K562 (cell line): ENCODE measurements at regions not wholly inside any gene's neighbourhood (a gene's known extent, or its start where the extent isn't known, plus 50 kb on each side); places are given as distances from the start of the nearest gene placed in this dataset.
A peak's percentile ranks its signal among the peaks of the same experiment; 100 is the strongest.

Experiments used
- ATAC-seq: fragments of 200-7000 bp; cut with Tn5 transposase; 3 replicates; pipeline ENCODE4 v1.9.1; 2020; ENCODE audit warnings: moderate library complexity
- BruUV-seq: library from RNA; stranded (reverse); fragments of 400-500 nt; replicated peaks from 2 replicates; lab custom pipeline; 2021; lab: Mats Ljungman, UMichigan
- CTCF ChIA-PET: fragments of 300-600 bp; formaldehyde crosslinking; extraction: SDS; loops from one replicate; lab custom pipeline; 2021; ENCODE audit warnings: low intra/inter-chr PET ratio; lab: Yijun Ruan, JAX
- POLR2A ChIA-PET: fragments of 300-600, 350-650 bp; sonication (Branson Sonifier 250); formaldehyde crosslinking; extraction: SDS; loops from one replicate; lab custom pipeline; 2021; ENCODE audit warnings: antibody characterized with exemption, inconsistent platforms; lab: Yijun Ruan, JAX
- DNase-seq, 4 experiments: peaks; one replicate each; pipeline versions ENCODE4 v3.0.0 to v3.0.0-alpha.2; 2011 to 2018; ENCODE audit warnings: low spot score in 3 of 4, mixed read lengths in 3 of 4; ENCODE audit errors: extremely low read depth in 1 of 4
- FAIRE-seq: peaks from 2 replicates; lab custom pipeline; 2011; peaks lifted over from hg19 to GRCh38; lab: Jason Lieb, UNC
- H2AFZ ChIP-seq: 2 replicates; pipeline ENCODE4 v1.6.0; 2011; ENCODE audit warnings: low read depth, low read length, control low read depth, inconsistent platforms
- H3K27ac ChIP-seq: fragments of 200-600 bp; 3 replicates; pipeline ENCODE4 v1.8.0; 2011; ENCODE audit warnings: low read depth, mild to moderate bottlenecking, control low read depth, inconsistent platforms, low read length, moderate library complexity, mixed read lengths; ENCODE audit errors: extremely low read depth
- H3K27me3 ChIP-seq, 2 experiments: fragments of 300-600 bp in 1 of 2; 2 replicates in 1 of 2; 3 replicates in 1 of 2; pipeline versions ENCODE4 v1.6.0 to v1.8.0; 2011; ENCODE audit warnings: inconsistent platforms in 2 of 2, low read length in 2 of 2, mild to moderate bottlenecking in 1 of 2, mixed read lengths in 1 of 2, moderate library complexity in 1 of 2; ENCODE audit not compliant: control insufficient read depth in 2 of 2, insufficient read depth in 2 of 2
- H3K36me3 ChIP-seq: fragments of 300-600 bp; 3 replicates; pipeline ENCODE4 v1.8.0; 2011; ENCODE audit warnings: mild to moderate bottlenecking, low read length, inconsistent platforms; ENCODE audit not compliant: control insufficient read depth, insufficient read depth
- H3K4me1 ChIP-seq, 2 experiments: fragments of 200-600 bp in 1 of 2; replicated peaks in 1 of 2; 2 replicates in 1 of 2; 3 replicates in 1 of 2; pipeline versions ENCODE4 v1.5.1 to v1.8.0; 2011; ENCODE audit warnings: inconsistent platforms in 2 of 2, low read length in 2 of 2, mild to moderate bottlenecking in 1 of 2, mixed read lengths in 1 of 2, moderate library complexity in 1 of 2; ENCODE audit not compliant: control insufficient read depth in 2 of 2, insufficient read depth in 2 of 2
- H3K4me2 ChIP-seq: 2 replicates; pipeline ENCODE4 v1.6.1; 2011; ENCODE audit warnings: low read length, control low read depth, inconsistent platforms, mixed read lengths; ENCODE audit not compliant: insufficient read depth
- H3K4me3 ChIP-seq: fragments of 200-600 bp; sonication (generic), shearing (Covaris generic); 2 replicates; pipeline ENCODE4 v1.5.1; 2016; ENCODE audit warnings: control low read depth, inconsistent platforms
- H3K79me2 ChIP-seq: fragments of 200-600 bp; 3 replicates; pipeline ENCODE4 v1.8.0; 2011; ENCODE audit warnings: low read length, inconsistent platforms; ENCODE audit not compliant: control insufficient read depth, insufficient read depth
- H3K9ac ChIP-seq, 2 experiments: 2 replicates each; pipeline versions ENCODE4 v1.6.0 to v1.6.1; 2011; ENCODE audit warnings: low read depth in 2 of 2, low read length in 2 of 2, control low read depth in 1 of 2, inconsistent platforms in 1 of 2, mild to moderate bottlenecking in 1 of 2, mixed read lengths in 1 of 2; ENCODE audit not compliant: insufficient read depth in 1 of 2
- H3K9me1 ChIP-seq: one replicate; pipeline ENCODE4 v1.6.0; 2011; ENCODE audit warnings: inconsistent platforms, mild to moderate bottlenecking, low read length, moderate library complexity; ENCODE audit not compliant: control insufficient read depth, insufficient read depth
- H3K9me3 ChIP-seq: replicated peaks from 2 replicates; pipeline ENCODE4 v1.5.1; 2011; ENCODE audit warnings: low read depth, low read length, inconsistent platforms; ENCODE audit not compliant: control insufficient read depth, insufficient read depth
- H4K20me1 ChIP-seq: replicated peaks from 2 replicates; pipeline ENCODE4 v1.6.1; 2011; ENCODE audit warnings: low read length, inconsistent platforms, mixed read lengths; ENCODE audit not compliant: control insufficient read depth, insufficient read depth
- GABPA ChIP-seq: fragments of 200-800 bp; sonication (Bioruptor generic); conservative IDR thresholded peaks from 2 replicates; pipeline ENCODE4 v1.6.1; 2016; ENCODE audit warnings: low read depth, missing genetic modification characterization, missing compliant biosample characterization
- PCBP1 ChIP-seq: fragments of 200-400 bp; formaldehyde crosslinking; IDR thresholded peaks from 2 replicates; pipeline ENCODE4 v1.6.1; 2018; ENCODE audit warnings: mild to moderate bottlenecking, low read depth, low read length; ENCODE audit not compliant: poor library complexity, severe bottlenecking
- ZNF518B ChIP-seq: fragments of 250-450 bp; sonication (Bioruptor Pico); IDR thresholded peaks from 2 replicates; pipeline ENCODE4 v1.5.0; 2021; ENCODE audit warnings: mild to moderate bottlenecking, moderate library complexity
- WGBS: fragments of 100-300 bp; shearing (Covaris generic); methylation state at CpG from one replicate; pipeline ENCODE4 v1.1.6; 2016; ENCODE audit warnings: low coverage, mixed read lengths; ENCODE audit not compliant: insufficient coverage; ENCODE audit errors: missing lambda C conversion rate; 5-methylcytosine and 5-hydroxymethylcytosine counted together
- in situ Hi-C: fragments of 300-500 bp; cut with MboI; formaldehyde crosslinking; loops from 4 replicates; pipeline ENCODE4 v1.15.0; 2018; ENCODE audit warnings: inconsistent platforms, mixed read lengths
- intact Hi-C: fragments of 100-400 bp; cut with micrococcal nuclease; formaldehyde crosslinking; loops from 2 replicates; pipeline ENCODE4 v1.14.2; 2022

- in situ Hi-C loops, result no loop called here
Measured at GRCh38 chr3:31251083-31251482, 281.6 kb upstream of the STT3B start.

More at GRCh38 chr3:31251083-31251482, 281.6 kb upstream of the STT3B start:
- TF ChIP-seq PCBP1, result no peak
- no peak for TF ChIP-seq ZNF518B (CRISPR knock-in tag)
- TF ChIP-seq GABPA (tag), result 0 out of 2 replicates have a peak, but pooled peaks have one; percentile 23
- TF ChIP-seq, all 486 proteins: peak for 1
- Histone ChIP-seq H3K36me3 (no peaks in the 10 kb centered on the region), H3K79me2 (no peaks in the 10 kb centered on the region), H3K9me3 (no peaks in the 10 kb centered on the region), H3K27ac (no peak overlapping the region), H3K4me2 (no peak overlapping the region), H3K9me1 (no peaks in the 10 kb centered on the region), H3K27me3 (no peaks in the 10 kb centered on the region), H4K20me1 (no peaks in the 10 kb centered on the region), H3K9ac (no peak overlapping the region), H3K4me1 (no peaks in the 10 kb centered on the region), H3K4me3 (no peak overlapping the region), H2AFZ (no peak overlapping the region)
- no peak for ATAC-seq
- BruUV-seq, result no TSS peak
- ChIA-PET POLR2A (no interaction called here), CTCF (no interaction called here)
- no peak for DNase-seq
- no peak for FAIRE-seq
- 5% methylated on average over 3 of the region's 3 CpGs for WGBS
- intact Hi-C loops, result no loop called here
